ENCODE measurements at regions not wholly inside any gene's neighbourhood (a gene's known extent, or its start where the extent isn't known, plus 50 kb on each side); places are given as distances from the start of the nearest gene placed in this dataset.

DNA sequence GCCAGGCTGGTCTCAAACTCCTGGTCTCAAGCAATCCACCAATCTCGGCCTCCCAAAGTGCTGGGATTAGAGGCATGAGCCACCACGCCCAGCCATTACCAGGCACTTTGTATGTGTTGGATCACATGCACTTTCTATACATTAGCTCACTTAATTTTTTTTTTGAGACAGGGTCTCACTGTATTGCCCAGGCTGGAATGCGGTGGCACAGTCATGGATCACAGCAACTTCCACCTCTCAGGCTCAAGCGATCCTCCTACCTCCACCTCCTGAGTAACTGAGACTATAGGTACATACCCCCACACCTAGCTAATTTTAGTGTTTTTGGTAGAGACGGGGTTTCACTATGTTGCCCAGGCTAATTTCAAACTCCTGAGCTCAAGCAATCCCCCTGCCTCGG is 203.0 kb upstream of the MYL2 start (continued):
- TF ChIP-seq, protein P1, sequence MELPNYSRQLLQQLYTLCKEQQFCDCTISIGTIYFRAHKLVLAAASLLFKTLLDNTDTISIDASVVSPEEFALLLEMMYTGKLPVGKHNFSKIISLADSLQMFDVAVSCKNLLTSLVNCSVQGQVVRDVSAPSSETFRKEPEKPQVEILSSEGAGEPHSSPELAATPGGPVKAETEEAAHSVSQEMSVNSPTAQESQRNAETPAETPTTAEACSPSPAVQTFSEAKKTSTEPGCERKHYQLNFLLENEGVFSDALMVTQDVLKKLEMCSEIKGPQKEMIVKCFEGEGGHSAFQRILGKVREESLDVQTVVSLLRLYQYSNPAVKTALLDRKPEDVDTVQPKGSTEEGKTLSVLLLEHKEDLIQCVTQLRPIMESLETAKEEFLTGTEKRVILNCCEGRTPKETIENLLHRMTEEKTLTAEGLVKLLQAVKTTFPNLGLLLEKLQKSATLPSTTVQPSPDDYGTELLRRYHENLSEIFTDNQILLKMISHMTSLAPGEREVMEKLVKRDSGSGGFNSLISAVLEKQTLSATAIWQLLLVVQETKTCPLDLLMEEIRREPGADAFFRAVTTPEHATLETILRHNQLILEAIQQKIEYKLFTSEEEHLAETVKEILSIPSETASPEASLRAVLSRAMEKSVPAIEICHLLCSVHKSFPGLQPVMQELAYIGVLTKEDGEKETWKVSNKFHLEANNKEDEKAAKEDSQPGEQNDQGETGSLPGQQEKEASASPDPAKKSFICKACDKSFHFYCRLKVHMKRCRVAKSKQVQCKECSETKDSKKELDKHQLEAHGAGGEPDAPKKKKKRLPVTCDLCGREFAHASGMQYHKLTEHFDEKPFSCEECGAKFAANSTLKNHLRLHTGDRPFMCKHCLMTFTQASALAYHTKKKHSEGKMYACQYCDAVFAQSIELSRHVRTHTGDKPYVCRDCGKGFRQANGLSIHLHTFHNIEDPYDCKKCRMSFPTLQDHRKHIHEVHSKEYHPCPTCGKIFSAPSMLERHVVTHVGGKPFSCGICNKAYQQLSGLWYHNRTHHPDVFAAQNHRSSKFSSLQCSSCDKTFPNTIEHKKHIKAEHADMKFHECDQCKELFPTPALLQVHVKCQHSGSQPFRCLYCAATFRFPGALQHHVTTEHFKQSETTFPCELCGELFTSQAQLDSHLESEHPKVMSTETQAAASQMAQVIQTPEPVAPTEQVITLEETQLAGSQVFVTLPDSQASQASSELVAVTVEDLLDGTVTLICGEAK (IDR thresholded peaks at IDR 0.05; ENCODE audit: borderline replicate concordance): no peak
- TF ChIP-seq SMAD1 (IDR thresholded peaks at IDR 0.05; ENCODE audit: low read depth, partially characterized antibody): no peak
- no peak for TF ChIP-seq STAT3 (IDR thresholded peaks at IDR 0.05; ENCODE audit: low read depth, low read length)
- TF ChIP-seq HDGF (IDR thresholded peaks at IDR 0.05): no peak
- TF ChIP-seq, protein P2, sequence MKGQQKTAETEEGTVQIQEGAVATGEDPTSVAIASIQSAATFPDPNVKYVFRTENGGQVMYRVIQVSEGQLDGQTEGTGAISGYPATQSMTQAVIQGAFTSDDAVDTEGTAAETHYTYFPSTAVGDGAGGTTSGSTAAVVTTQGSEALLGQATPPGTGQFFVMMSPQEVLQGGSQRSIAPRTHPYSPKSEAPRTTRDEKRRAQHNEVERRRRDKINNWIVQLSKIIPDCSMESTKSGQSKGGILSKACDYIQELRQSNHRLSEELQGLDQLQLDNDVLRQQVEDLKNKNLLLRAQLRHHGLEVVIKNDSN (IDR thresholded peaks at IDR 0.05; ENCODE audit: borderline replicate concordance, extremely low read length, insufficient read depth, low read depth, low read length): no peak
- TF ChIP-seq, protein P3, sequence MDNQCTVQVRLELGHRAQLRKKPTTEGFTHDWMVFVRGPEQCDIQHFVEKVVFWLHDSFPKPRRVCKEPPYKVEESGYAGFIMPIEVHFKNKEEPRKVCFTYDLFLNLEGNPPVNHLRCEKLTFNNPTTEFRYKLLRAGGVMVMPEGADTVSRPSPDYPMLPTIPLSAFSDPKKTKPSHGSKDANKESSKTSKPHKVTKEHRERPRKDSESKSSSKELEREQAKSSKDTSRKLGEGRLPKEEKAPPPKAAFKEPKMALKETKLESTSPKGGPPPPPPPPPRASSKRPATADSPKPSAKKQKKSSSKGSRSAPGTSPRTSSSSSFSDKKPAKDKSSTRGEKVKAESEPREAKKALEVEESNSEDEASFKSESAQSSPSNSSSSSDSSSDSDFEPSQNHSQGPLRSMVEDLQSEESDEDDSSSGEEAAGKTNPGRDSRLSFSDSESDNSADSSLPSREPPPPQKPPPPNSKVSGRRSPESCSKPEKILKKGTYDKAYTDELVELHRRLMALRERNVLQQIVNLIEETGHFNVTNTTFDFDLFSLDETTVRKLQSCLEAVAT (IDR thresholded peaks at IDR 0.05): no peak
- TF ChIP-seq, protein P4, sequence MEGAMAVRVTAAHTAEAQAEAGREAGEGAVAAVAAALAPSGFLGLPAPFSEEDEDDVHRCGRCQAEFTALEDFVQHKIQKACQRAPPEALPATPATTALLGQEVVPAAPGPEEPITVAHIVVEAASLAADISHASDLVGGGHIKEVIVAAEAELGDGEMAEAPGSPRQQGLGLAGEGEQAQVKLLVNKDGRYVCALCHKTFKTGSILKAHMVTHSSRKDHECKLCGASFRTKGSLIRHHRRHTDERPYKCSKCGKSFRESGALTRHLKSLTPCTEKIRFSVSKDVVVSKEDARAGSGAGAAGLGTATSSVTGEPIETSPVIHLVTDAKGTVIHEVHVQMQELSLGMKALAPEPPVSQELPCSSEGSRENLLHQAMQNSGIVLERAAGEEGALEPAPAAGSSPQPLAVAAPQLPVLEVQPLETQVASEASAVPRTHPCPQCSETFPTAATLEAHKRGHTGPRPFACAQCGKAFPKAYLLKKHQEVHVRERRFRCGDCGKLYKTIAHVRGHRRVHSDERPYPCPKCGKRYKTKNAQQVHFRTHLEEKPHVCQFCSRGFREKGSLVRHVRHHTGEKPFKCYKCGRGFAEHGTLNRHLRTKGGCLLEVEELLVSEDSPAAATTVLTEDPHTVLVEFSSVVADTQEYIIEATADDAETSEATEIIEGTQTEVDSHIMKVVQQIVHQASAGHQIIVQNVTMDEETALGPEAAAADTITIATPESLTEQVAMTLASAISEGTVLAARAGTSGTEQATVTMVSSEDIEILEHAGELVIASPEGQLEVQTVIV (IDR thresholded peaks at IDR 0.05; ENCODE audit: borderline replicate concordance, partially characterized antibody): no peak
- no peak for TF ChIP-seq ZNF622 (IDR thresholded peaks at IDR 0.05)
- TF ChIP-seq, protein P5, sequence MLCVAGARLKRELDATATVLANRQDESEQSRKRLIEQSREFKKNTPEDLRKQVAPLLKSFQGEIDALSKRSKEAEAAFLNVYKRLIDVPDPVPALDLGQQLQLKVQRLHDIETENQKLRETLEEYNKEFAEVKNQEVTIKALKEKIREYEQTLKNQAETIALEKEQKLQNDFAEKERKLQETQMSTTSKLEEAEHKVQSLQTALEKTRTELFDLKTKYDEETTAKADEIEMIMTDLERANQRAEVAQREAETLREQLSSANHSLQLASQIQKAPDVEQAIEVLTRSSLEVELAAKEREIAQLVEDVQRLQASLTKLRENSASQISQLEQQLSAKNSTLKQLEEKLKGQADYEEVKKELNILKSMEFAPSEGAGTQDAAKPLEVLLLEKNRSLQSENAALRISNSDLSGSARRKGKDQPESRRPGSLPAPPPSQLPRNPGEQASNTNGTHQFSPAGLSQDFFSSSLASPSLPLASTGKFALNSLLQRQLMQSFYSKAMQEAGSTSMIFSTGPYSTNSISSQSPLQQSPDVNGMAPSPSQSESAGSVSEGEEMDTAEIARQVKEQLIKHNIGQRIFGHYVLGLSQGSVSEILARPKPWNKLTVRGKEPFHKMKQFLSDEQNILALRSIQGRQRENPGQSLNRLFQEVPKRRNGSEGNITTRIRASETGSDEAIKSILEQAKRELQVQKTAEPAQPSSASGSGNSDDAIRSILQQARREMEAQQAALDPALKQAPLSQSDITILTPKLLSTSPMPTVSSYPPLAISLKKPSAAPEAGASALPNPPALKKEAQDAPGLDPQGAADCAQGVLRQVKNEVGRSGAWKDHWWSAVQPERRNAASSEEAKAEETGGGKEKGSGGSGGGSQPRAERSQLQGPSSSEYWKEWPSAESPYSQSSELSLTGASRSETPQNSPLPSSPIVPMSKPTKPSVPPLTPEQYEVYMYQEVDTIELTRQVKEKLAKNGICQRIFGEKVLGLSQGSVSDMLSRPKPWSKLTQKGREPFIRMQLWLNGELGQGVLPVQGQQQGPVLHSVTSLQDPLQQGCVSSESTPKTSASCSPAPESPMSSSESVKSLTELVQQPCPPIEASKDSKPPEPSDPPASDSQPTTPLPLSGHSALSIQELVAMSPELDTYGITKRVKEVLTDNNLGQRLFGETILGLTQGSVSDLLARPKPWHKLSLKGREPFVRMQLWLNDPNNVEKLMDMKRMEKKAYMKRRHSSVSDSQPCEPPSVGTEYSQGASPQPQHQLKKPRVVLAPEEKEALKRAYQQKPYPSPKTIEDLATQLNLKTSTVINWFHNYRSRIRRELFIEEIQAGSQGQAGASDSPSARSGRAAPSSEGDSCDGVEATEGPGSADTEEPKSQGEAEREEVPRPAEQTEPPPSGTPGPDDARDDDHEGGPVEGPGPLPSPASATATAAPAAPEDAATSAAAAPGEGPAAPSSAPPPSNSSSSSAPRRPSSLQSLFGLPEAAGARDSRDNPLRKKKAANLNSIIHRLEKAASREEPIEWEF (IDR thresholded peaks at IDR 0.05; ENCODE audit: insufficient replicate concordance, low read depth, low read length): no peak
- TF ChIP-seq CBFB (IDR thresholded peaks at IDR 0.05; ENCODE audit: low read depth): no peak
